Astrocyte (in vitro differentiated cells and primary cell): ENCODE measurements at regions not wholly inside any gene's neighbourhood (a gene's known extent, or its start where the extent isn't known, plus 50 kb on each side); places are given as distances from the start of the nearest gene placed in this dataset.

Experiments used
- EZH2 ChIP-seq: IDR thresholded peaks from 2 replicates; pipeline ENCODE4 v1.6.1; 2012; ENCODE audit warnings: mild to moderate bottlenecking, low read length, inconsistent platforms; ENCODE audit not compliant: insufficient read depth
- TF ChIP-seq, protein P1 (sequence below): IDR thresholded peaks from 2 replicates; pipeline ENCODE4 v1.5.1; 2011; ENCODE audit warnings: low read depth, mild to moderate bottlenecking, inconsistent platforms, low read length, moderate library complexity; ENCODE audit not compliant: insufficient read depth

DNA sequence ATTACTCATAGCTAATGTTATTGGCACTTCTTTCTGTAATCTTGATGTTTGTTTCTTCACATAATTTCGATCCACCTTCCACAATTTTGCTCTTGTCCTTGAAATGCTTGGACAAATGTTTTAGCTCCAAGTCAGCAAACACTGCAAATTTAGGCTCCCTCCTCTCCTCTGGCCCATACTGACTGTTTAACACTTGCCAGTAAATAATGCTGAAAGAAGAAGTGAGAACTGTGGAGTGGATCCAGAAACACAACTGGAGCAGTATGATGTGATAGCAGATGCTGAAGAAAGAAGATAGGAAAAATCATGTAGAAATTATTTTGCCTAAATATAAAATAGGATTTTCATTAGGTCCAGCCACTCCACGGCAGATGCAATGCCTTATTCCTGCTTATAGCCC lies 415.0 kb upstream of the GYPC start:
- TF ChIP-seq, protein P1, sequence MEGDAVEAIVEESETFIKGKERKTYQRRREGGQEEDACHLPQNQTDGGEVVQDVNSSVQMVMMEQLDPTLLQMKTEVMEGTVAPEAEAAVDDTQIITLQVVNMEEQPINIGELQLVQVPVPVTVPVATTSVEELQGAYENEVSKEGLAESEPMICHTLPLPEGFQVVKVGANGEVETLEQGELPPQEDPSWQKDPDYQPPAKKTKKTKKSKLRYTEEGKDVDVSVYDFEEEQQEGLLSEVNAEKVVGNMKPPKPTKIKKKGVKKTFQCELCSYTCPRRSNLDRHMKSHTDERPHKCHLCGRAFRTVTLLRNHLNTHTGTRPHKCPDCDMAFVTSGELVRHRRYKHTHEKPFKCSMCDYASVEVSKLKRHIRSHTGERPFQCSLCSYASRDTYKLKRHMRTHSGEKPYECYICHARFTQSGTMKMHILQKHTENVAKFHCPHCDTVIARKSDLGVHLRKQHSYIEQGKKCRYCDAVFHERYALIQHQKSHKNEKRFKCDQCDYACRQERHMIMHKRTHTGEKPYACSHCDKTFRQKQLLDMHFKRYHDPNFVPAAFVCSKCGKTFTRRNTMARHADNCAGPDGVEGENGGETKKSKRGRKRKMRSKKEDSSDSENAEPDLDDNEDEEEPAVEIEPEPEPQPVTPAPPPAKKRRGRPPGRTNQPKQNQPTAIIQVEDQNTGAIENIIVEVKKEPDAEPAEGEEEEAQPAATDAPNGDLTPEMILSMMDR, result no peak
- no peak for TF ChIP-seq EZH2
